ENCODE measurements at regions not wholly inside any gene's neighbourhood (a gene's known extent, or its start where the extent isn't known, plus 50 kb on each side); places are given as distances from the start of the nearest gene placed in this dataset.

- Histone ChIP-seq H3K27ac (ENCODE audit: low read depth, low read length) (no peak overlapping the region), H3K9me3 (ENCODE audit: control insufficient read depth, insufficient read depth, low read length) (no peaks in the 10 kb centered on the region; the same call in 1 of the 2 replicates), H3K4me3 (ENCODE audit: low read depth, low read length) (no peak overlapping the region), H3K27me3 (ENCODE audit: control insufficient read depth, insufficient read depth, low read length) (no peaks in the 10 kb centered on the region)
- POLR2A ChIA-PET: interaction anchor here (2.8 kb wide), 1 partner anchor 89 kb away, joined by 13 read pairs; the partner anchor contains the start of gene NFKBIZ
- CTCF ChIA-PET: no interaction called here
- TF ChIP-seq CTCF (IDR thresholded peaks at IDR 0.05; ENCODE audit: low read depth, low read length): no peak
- no peak for DNase-seq (ENCODE audit: low read depth, low spot score)
These were observed 89.0 kb downstream of the NFKBIZ start for GRCh38 chr3:101938262-101938847.

- TF ChIP-seq CTCF (IDR thresholded peaks at IDR 0.05; ENCODE audit: low read depth, low read length): no peak
- POLR2A ChIA-PET: interaction anchor here (2.8 kb wide), 1 partner anchor 90 kb away, joined by 13 read pairs; the partner anchor contains the start of gene NFKBIZ
- CTCF ChIA-PET: no interaction called here
These were observed 90.2 kb downstream of the NFKBIZ start for GRCh38 chr3:101939361-101940049.

GRCh38 chr3:101940521-101941317 is 91.4 kb downstream of the NFKBIZ start:
- no peak for TF ChIP-seq CTCF (IDR thresholded peaks at IDR 0.05; ENCODE audit: low read depth, low read length)
- peak overlapping the region; percentile 86 for H3K27ac ChIP-seq (ENCODE audit: low read depth, low read length)
- CTCF ChIA-PET: no interaction called here
- no peaks in the 10 kb centered on the region for H3K9me3 ChIP-seq (ENCODE audit: control insufficient read depth, insufficient read depth, low read length)
- peak; percentile 91 for DNase-seq (ENCODE audit: low read depth, low spot score)
- no peaks in the 10 kb centered on the region for H3K27me3 ChIP-seq (ENCODE audit: control insufficient read depth, insufficient read depth, low read length)
- POLR2A ChIA-PET: interaction anchor here (2.8 kb wide), 1 partner anchor 91 kb away, joined by 13 read pairs; the partner anchor contains the start of gene NFKBIZ
- peak overlapping the region; percentile 14 for H3K4me3 ChIP-seq (ENCODE audit: low read depth, low read length)

More at GRCh38 chr3:101939361-101940049, 90.2 kb downstream of the NFKBIZ start:
- Histone ChIP-seq H3K27ac (ENCODE audit: low read depth, low read length) (peak overlapping the region; percentile 52), H3K4me3 (ENCODE audit: low read depth, low read length) (no peak overlapping the region), H3K27me3 (ENCODE audit: control insufficient read depth, insufficient read depth, low read length) (no peaks in the 10 kb centered on the region), H3K9me3 (ENCODE audit: control insufficient read depth, insufficient read depth, low read length) (no peaks in the 10 kb centered on the region; the same call in 1 of the 2 replicates)
- no peak for DNase-seq (ENCODE audit: low read depth, low spot score)

GRCh38 chr3:101941318-101942040 is 92.2 kb downstream of the NFKBIZ start:
- CTCF ChIA-PET: no interaction called here

More at GRCh38 chr3:101941318-101942040, 92.2 kb downstream of the NFKBIZ start:
- no peak overlapping the region for H3K4me3 ChIP-seq (ENCODE audit: low read depth, low read length)
- H3K27me3 ChIP-seq (ENCODE audit: control insufficient read depth, insufficient read depth, low read length): no peaks in the 10 kb centered on the region
- no peak for TF ChIP-seq CTCF (IDR thresholded peaks at IDR 0.05; ENCODE audit: low read depth, low read length)
- POLR2A ChIA-PET: no interaction called here
- no peak overlapping the region for H3K27ac ChIP-seq (ENCODE audit: low read depth, low read length)
- no peaks in the 10 kb centered on the region for H3K9me3 ChIP-seq (ENCODE audit: control insufficient read depth, insufficient read depth, low read length)
- no peak for DNase-seq (ENCODE audit: low read depth, low spot score)

Measured in AG04450 (cell line).